Activated CD4-positive, alpha-beta T cell treated with anti-CD3 and anti-CD28 coated beads for 36 hours (primary cell): ENCODE measurements at regions not wholly inside any gene's neighbourhood (a gene's known extent, or its start where the extent isn't known, plus 50 kb on each side); places are given as distances from the start of the nearest gene placed in this dataset.
"Not testable (repeated sequence)": the region's sequence is repeated elsewhere in the genome, so short reads cannot be mapped to it uniquely, and the experiment has no call there.

Experiments used
- ATAC-seq: fragments of 200-7000 bp; cut with Tn5 transposase; one replicate; pipeline ENCODE4 v1.10.0; 2021; ENCODE audit warnings: mild to moderate bottlenecking, moderate library complexity
- CTCF ChIA-PET: fragments of 350-600 bp; sonication (Branson Sonifier 250); formaldehyde crosslinking; loops from one replicate; lab custom pipeline; 2021; ENCODE audit warnings: antibody characterized with exemption; lab: Charles Lee
- POLR2A ChIA-PET: fragments of 350-600 bp; sonication (Branson Sonifier 250); formaldehyde crosslinking; loops from one replicate; lab custom pipeline; 2021; ENCODE audit warnings: antibody characterized with exemption, inconsistent platforms; lab: Charles Lee
- DNase-seq: peaks from one replicate; pipeline ENCODE4 v3.0.0-alpha.2; 2020
- H3K27ac Mint-ChIP-seq: one replicate; pipeline ENCODE4 v1.8.0; 2021; ENCODE audit warnings: mixed read lengths
- H3K27me3 Mint-ChIP-seq: one replicate; pipeline ENCODE4 v1.8.0; 2021; ENCODE audit warnings: mixed read lengths
- H3K36me3 Mint-ChIP-seq: one replicate; pipeline ENCODE4 v1.8.0; 2021; ENCODE audit warnings: low read depth, mixed read lengths
- H3K4me1 Mint-ChIP-seq: one replicate; pipeline ENCODE4 v1.8.0; 2021; ENCODE audit warnings: mixed read lengths
- H3K4me3 Mint-ChIP-seq: one replicate; pipeline ENCODE4 v1.8.0; 2021; ENCODE audit warnings: mild to moderate bottlenecking, moderate library complexity, mixed read lengths
- H3K9me3 Mint-ChIP-seq: one replicate; pipeline ENCODE4 v1.8.0; 2021; ENCODE audit warnings: low read depth, mixed read lengths
- intact Hi-C, 2 experiments: fragments of 100-400 bp; cut with DNase I in 1 of 2; cut with micrococcal nuclease in 1 of 2; formaldehyde crosslinking; loops; one replicate each; pipeline versions ENCODE4 v1.14.2 to v1.15.1; 2022 to 2024; cut with DNase I, micrococcal nuclease

DNA sequence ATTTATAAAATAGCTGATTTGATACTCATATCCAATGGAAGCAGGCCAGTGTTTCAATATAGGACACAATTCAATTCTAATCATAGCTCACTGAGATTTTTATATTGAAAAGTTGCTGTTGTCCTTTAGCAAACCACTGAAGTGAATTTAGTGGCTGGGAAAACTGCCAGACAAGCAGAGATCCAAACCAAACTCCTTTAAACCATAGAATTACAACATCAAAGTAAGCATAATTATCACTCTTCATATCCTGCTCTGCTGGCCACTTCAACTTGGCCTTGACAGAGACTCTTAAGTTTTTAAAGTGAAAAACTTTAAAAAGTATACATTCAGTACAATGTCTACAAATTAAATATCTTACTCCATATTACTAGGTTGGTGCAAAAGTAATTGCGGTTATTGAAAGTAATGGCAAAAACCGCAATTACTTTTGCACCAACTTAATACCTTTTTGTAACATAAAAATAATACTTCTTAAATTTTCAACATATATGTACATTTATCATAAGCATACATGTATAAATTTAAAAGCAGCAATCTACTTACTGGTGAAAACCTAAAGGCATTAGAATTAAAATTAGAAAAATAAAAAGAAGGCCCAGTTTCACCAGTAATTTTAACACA is 433.0 kb downstream of the PCDH10 start:
- H3K4me3 Mint-ChIP-seq: no peak overlapping the region
- no peaks in the 10 kb centered on the region for H3K4me1 Mint-ChIP-seq
- POLR2A ChIA-PET: no interaction called here
- H3K36me3 Mint-ChIP-seq: no peaks in the 10 kb centered on the region
- H3K27ac Mint-ChIP-seq: no peak overlapping the region
- CTCF ChIA-PET: no interaction called here
- intact Hi-C loops: no loop called here
- DNase-seq (no peak), ATAC-seq (no peak)
- no peaks in the 10 kb centered on the region for H3K27me3 Mint-ChIP-seq
- H3K9me3 Mint-ChIP-seq: no peaks in the 10 kb centered on the region

DNA sequence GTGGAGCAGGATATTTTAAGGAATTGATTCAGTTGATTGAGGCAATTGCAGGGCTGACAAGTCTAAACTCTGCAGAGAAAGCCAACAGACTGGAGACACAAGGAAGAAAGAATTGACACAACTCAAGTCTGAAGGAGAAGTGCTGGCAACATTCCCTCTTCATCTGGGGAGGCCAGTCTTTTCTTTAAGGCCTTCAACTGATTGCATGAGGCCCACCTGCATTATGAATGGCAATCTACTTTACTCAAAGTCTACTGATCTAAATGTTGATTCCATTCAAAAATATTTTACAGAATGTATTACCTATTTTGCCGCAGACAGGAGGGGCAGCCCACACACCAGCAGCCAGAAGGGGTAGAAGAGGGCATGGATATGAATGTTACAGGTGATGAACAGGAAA is 425.2 kb downstream of the PCDH10 start:
- Mint-ChIP-seq H3K4me3 (no peak overlapping the region), H3K27me3 (no peaks in the 10 kb centered on the region), H3K4me1 (no peaks in the 10 kb centered on the region), H3K36me3 (no peaks in the 10 kb centered on the region), H3K9me3 (no peaks in the 10 kb centered on the region), H3K27ac (no peak overlapping the region)
- POLR2A ChIA-PET: no interaction called here
- CTCF ChIA-PET: no interaction called here
- ATAC-seq (no peak), DNase-seq (no peak)
- intact Hi-C loops: no loop called here

DNA sequence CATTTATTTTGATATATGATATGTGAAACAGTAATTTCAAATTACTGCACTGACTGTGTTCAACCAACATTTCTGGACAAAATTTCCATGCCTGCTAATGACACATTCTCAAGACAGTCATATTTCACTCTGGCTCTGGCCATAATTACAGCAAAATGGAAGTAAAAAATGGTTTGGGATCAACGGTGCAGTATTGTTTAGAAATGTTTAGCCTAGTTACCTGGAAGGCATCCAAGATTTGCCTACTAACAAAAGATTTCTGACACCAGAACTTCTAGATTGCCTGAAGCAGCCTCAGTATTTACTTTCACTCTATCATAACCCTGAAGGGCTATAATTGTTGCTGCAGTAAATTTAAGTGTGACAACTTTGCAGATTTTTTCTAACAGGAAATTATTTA is 416.3 kb downstream of the PCDH10 start:
- Mint-ChIP-seq H3K27me3 (no peaks in the 10 kb centered on the region), H3K4me3 (no peak overlapping the region), H3K36me3 (no peaks in the 10 kb centered on the region), H3K27ac (no peak overlapping the region), H3K4me1 (no peaks in the 10 kb centered on the region), H3K9me3 (peaks cover 2% of the 10 kb centered on the region)
- ChIA-PET POLR2A (no interaction called here), CTCF (no interaction called here)
- ATAC-seq: no peak
- DNase-seq: no peak
- intact Hi-C loops: no loop called here

DNA sequence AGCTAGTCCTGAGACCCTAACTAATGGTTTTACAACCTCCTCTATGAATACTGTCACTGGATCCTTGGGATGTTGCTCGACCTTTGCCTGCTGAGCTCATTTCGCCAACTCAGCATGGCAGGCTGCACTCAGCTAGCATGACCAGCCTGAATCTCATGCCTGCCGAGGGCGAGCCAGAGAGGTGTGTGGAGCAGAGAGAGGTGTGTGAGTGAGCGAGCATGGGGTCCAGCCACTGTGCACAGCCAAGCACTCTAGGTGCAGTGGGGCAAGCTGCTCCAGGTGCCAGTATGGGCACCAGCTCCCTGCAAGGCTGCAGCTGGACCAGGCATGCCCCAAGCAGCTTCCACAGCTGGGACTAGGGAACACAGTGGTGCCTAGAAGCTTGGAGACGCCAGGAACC is 410.9 kb downstream of the PCDH10 start:
- H3K27me3 Mint-ChIP-seq: no peaks in the 10 kb centered on the region
- ChIA-PET CTCF (no interaction called here), POLR2A (no interaction called here)
- no peaks in the 10 kb centered on the region for H3K36me3 Mint-ChIP-seq
- no peaks in the 10 kb centered on the region for H3K9me3 Mint-ChIP-seq
- ATAC-seq (no peak), DNase-seq (no peak)
- no peak overlapping the region for H3K4me3 Mint-ChIP-seq
- intact Hi-C loops: no loop called here
- no peak overlapping the region for H3K27ac Mint-ChIP-seq
- H3K4me1 Mint-ChIP-seq: no peaks in the 10 kb centered on the region

DNA sequence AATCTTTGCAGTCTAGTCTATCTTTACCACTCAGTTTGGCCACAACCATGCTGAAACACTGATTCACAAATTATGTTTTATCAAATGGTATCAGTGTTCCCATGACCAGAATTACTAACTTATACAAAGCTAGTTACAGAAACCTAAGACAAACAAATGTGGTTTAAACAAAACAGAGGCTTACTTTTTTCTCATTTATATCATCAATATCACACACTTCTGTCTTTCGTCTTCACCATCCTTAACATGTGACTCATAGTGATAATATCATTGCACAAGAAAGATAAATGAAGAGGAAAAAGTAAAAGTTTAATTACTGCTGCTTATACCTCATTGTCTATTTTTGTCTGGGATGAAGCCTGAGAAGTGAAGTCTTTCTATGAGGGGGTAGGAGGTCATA is 406.6 kb downstream of the PCDH10 start:
- intact Hi-C loops: no loop called here
- Mint-ChIP-seq H3K27ac (no peak overlapping the region), H3K4me1 (no peaks in the 10 kb centered on the region), H3K27me3 (no peaks in the 10 kb centered on the region), H3K4me3 (no peak overlapping the region), H3K36me3 (no peaks in the 10 kb centered on the region), H3K9me3 (no peaks in the 10 kb centered on the region)
- CTCF ChIA-PET: no interaction called here
- POLR2A ChIA-PET: no interaction called here
- DNase-seq (no peak), ATAC-seq (no peak)

DNA sequence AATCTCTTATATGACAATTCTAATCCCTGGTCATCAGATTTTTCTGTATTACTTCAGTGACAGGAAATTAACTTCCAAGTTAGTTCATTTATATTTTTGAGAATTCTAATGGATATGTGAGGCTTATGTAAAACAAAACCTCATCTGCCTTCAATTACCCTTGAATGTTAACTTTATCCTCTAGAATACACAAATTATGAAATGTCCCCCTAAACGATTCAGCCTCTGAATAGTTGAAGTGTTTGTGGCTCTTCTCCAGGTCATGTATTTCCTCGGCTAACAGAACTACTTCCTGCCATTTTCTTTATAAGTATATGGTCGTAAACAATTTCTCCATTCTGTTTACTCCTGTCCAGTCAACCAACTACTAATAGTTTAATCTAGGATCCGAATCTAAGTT is 401.3 kb downstream of the PCDH10 start:
- no peak overlapping the region for H3K27ac Mint-ChIP-seq
- ATAC-seq: no peak
- intact Hi-C loops: no loop called here
- no peaks in the 10 kb centered on the region for H3K36me3 Mint-ChIP-seq
- H3K27me3 Mint-ChIP-seq: no peaks in the 10 kb centered on the region
- H3K9me3 Mint-ChIP-seq: no peaks in the 10 kb centered on the region
- ChIA-PET POLR2A (no interaction called here), CTCF (interaction anchor here (0.6 kb wide), 1 partner anchor 1000 kb away, joined by 3 read pairs; no protein-coding TSS in a partner anchor)
- H3K4me1 Mint-ChIP-seq: no peaks in the 10 kb centered on the region
- DNase-seq: no peak
- no peak overlapping the region for H3K4me3 Mint-ChIP-seq

DNA sequence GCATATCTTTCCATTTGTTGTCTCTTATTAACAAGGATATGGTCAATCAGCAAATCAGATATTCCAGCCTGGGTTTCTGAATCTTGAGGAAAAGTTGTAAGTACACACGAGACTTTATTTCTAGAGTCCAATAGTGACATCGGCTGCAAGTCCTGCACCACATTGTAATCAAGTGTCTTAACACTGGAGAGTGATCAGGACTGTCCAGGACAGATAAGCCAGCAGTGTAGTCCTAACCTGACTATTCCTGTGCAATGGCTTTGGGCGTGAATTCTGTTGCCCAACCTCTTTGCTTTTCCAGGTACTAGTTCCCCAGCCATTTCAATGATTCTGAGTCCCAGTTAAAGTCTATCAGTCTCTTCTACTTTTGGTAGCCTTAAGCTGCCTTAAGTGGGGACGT is 395.0 kb downstream of the PCDH10 start:
- ATAC-seq (no peak), DNase-seq (no peak)
- Mint-ChIP-seq H3K4me3 (no peak overlapping the region), H3K9me3 (no peaks in the 10 kb centered on the region), H3K27ac (no peak overlapping the region), H3K27me3 (no peaks in the 10 kb centered on the region), H3K36me3 (no peaks in the 10 kb centered on the region), H3K4me1 (no peaks in the 10 kb centered on the region)
- intact Hi-C loops: no loop called here
- ChIA-PET POLR2A (no interaction called here), CTCF (no interaction called here)

DNA sequence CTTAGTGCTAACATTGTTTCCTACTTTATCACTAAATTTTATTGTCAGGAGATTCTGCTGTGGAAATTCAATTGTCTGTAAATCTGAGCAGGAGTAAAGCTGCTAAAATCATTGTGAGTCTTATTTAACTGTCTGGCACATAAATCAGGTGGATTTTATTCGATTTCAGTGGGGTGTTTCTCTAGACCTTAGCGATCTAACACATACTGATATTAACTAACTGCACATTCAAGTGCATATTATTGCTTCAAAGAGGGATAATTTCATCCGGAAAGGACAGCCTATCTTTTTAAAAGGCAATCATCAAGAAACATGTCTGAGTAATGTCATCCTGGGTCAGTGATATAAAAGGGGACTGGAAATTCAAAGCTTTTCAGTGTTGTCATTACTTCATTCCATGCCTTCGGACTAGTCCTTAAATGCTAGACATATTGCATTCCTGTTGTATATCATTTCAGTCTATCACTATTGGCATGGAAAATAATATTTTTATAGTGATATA is 388.7 kb downstream of the PCDH10 start:
- intact Hi-C loops: no loop called here
- Mint-ChIP-seq H3K27me3 (no peaks in the 10 kb centered on the region), H3K27ac (no peak overlapping the region), H3K9me3 (no peaks in the 10 kb centered on the region), H3K4me3 (no peak overlapping the region), H3K4me1 (no peaks in the 10 kb centered on the region), H3K36me3 (no peaks in the 10 kb centered on the region)
- ChIA-PET CTCF (no interaction called here), POLR2A (no interaction called here)
- ATAC-seq: no peak
- DNase-seq: no peak

DNA sequence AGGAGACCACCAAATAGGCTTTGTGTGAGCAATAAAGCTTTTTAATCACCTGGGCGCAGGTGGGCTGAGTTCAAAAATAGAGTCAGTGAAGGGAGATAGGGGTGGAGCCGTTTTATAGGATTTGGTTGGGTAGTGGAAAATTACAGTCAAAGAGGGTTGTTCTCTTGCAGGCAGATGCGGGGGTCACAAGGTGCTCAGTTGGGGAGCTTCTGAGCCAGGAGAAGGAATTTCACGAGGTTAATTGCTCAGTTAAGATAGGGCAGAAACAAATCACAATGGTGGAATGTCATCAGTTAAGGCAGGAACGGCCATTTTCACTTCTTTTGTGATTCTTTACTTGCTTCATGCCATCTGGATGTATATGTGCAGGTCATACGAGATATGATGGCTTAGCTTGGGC is 385.1 kb downstream of the PCDH10 start:
- intact Hi-C loops, H3K9me3 Mint-ChIP-seq: not testable (repeated sequence)

DNA sequence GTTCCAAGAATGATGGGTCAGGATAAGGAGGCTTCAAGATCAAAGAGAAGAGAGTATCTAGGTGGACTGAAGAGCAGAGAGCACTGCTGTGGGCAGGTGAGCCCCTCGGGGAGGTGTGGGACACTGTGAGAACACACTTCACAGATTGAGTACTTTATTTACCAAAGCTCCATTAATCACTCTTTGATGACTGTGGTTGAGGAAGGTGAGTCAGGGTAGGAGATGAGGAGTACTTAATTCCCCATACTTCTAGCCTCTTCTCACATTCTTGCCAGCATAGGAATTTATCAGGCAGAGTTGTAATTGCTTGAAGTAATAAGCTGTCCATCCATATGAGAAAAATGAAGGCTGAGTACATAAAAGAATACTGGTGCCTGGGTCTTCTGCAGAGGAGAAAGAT is 375.3 kb downstream of the PCDH10 start:
- CTCF ChIA-PET: no interaction called here
- no peaks in the 10 kb centered on the region for H3K4me1 Mint-ChIP-seq
- no peak overlapping the region for H3K4me3 Mint-ChIP-seq
- no peaks in the 10 kb centered on the region for H3K36me3 Mint-ChIP-seq
- no peak for ATAC-seq
- H3K27ac Mint-ChIP-seq: no peak overlapping the region
- H3K27me3 Mint-ChIP-seq: no peaks in the 10 kb centered on the region
- DNase-seq: no peak
- no peaks in the 10 kb centered on the region for H3K9me3 Mint-ChIP-seq
- POLR2A ChIA-PET: no interaction called here
- intact Hi-C loops: no loop called here

More for the DNA sequence above, 385.1 kb downstream of the PCDH10 start:
- H3K36me3 Mint-ChIP-seq, H3K4me1 Mint-ChIP-seq, H3K27ac Mint-ChIP-seq, POLR2A ChIA-PET, ATAC-seq, H3K27me3 Mint-ChIP-seq, CTCF ChIA-PET, DNase-seq, H3K4me3 Mint-ChIP-seq: not testable (repeated sequence)

DNA sequence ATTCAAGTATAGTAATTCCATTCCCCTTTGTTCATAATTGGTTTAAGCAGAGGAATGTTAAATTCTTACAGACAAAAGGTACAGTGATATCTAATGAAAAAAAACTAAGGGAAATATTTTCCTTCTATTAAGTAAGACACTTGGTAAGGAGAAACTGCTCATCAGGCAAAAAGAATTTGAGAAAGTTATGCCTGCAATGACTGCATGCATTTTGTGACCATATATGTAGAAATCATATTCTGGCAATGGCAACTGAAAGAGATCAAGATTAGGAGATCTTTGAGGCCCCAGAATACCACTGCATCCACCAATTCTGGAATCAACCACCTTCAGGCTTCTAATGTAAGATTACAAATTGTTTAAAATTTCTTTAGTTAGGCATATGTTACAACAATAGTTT is 364.8 kb downstream of the PCDH10 start:
- POLR2A ChIA-PET: no interaction called here
- Mint-ChIP-seq H3K9me3 (peaks cover 15% of the 10 kb centered on the region), H3K27me3 (no peaks in the 10 kb centered on the region), H3K4me3 (no peak overlapping the region), H3K27ac (no peak overlapping the region), H3K36me3 (no peaks in the 10 kb centered on the region), H3K4me1 (no peaks in the 10 kb centered on the region)
- intact Hi-C loops: no loop called here
- CTCF ChIA-PET: no interaction called here
- ATAC-seq: no peak
- no peak for DNase-seq

DNA sequence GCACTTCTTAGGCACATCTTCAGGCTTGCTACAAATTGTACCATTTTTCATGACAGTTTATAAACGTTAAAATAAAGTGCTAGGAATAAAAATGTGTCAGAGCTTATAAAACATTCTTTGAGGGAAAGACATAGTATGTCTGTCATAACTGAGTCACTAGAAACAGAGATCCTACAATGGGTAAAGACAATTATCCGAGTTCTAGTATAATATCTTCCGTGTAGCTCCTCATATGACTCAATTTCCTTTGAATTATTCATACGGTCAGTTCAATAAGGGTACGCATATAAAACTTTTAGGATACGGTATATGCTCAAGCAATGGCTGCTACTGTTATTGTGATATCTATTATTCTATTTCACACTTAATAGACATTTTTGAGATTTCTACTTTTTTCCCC is 349.1 kb downstream of the PCDH10 start:
- no peak overlapping the region for H3K4me3 Mint-ChIP-seq
- intact Hi-C loops: no loop called here
- H3K36me3 Mint-ChIP-seq: no peaks in the 10 kb centered on the region
- DNase-seq: no peak
- POLR2A ChIA-PET: no interaction called here
- CTCF ChIA-PET: interaction anchor here (0.6 kb wide), 1 partner anchor 119 kb away, joined by 4 read pairs; no protein-coding TSS in a partner anchor
- H3K27ac Mint-ChIP-seq: no peak overlapping the region
- ATAC-seq: no peak
- peaks cover 6% of the 10 kb centered on the region for H3K9me3 Mint-ChIP-seq
- no peaks in the 10 kb centered on the region for H3K4me1 Mint-ChIP-seq
- H3K27me3 Mint-ChIP-seq: no peaks in the 10 kb centered on the region
